ENCODE measurements at regions not wholly inside any gene's neighbourhood (a gene's known extent, or its start where the extent isn't known, plus 50 kb on each side); places are given as distances from the start of the nearest gene placed in this dataset.

DNA sequence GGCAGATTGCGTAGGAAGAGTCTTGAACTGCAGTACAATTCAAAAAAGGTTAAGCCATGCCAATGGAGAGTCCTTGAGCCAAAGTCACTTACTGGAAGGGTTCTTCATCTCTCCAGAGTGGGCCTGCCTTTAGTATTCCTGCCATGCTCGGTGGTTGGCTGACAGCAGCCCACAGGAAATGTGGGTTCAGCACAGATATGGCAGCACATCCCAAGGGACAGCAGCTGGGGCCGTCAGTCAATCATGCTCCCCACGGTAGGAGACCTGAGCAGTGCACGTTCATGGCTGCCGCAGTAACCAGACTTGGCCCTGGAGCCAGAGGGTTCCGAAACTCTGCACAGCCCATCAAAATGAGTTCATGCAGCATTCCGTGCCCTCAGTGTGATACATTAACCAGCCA, 63.6 kb upstream of the SIRPA start:
- no peak for TF ChIP-seq CTCF (IDR thresholded peaks at IDR 0.05; ENCODE audit: borderline replicate concordance)
- intact Hi-C loops (cut with micrococcal nuclease): no loop called here
- peaks cover 55% of the 10 kb centered on the region for H3K4me1 ChIP-seq
- H3K27ac ChIP-seq (replicated peaks): no peak overlapping the region
- H3K27me3 ChIP-seq (ENCODE audit: low read depth): no peaks in the 10 kb centered on the region
- H3K9me3 ChIP-seq (replicated peaks): no peaks in the 10 kb centered on the region
- no peak for DNase-seq
- H3K4me3 ChIP-seq: no peak overlapping the region
- no peaks in the 10 kb centered on the region for H3K36me3 ChIP-seq

DNA sequence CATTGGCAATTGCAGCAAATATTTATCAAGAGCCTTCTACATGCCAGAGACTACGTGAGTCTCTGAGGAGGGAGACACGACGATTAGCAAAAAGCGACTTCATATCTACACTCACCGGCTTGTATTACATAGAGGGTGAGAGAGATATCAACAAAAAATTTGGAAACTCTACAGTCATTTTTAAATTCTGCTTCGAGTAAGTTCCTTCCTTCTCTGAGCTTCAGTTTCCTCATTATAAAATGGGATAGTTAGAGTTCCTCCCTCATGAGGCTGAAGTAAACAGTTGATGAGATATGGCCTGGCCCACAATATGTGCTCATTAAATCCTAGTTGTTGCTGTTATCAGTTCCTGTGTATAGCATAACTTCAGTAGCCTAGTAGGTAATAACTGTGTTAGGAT, 64.1 kb upstream of the SIRPA start:
- no peak for DNase-seq
- Histone ChIP-seq H3K36me3 (no peaks in the 10 kb centered on the region), H3K9me3 (replicated peaks) (no peaks in the 10 kb centered on the region), H3K4me3 (no peak overlapping the region), H3K4me1 (peaks cover 55% of the 10 kb centered on the region), H3K27ac (replicated peaks) (peak overlapping the region; percentile 78), H3K27me3 (ENCODE audit: low read depth) (no peaks in the 10 kb centered on the region)
- TF ChIP-seq CTCF (IDR thresholded peaks at IDR 0.05; ENCODE audit: borderline replicate concordance): no peak
- intact Hi-C loops (cut with micrococcal nuclease): no loop called here

- no peak overlapping the region for H3K4me3 ChIP-seq
- no peaks in the 10 kb centered on the region for H3K27me3 ChIP-seq (ENCODE audit: low read depth)
- no peak for TF ChIP-seq CTCF (IDR thresholded peaks at IDR 0.05; ENCODE audit: borderline replicate concordance)
- no peaks in the 10 kb centered on the region for H3K36me3 ChIP-seq
- DNase-seq: peak; percentile 82
- H3K4me1 ChIP-seq: peaks cover 55% of the 10 kb centered on the region
- H3K9me3 ChIP-seq (replicated peaks): no peaks in the 10 kb centered on the region
- peak overlapping the region; percentile 78 for H3K27ac ChIP-seq (replicated peaks)
- intact Hi-C loops (cut with micrococcal nuclease): no loop called here
Observed at GRCh38 chr20:1830240-1830639, 65.0 kb upstream of the SIRPA start.

DNA sequence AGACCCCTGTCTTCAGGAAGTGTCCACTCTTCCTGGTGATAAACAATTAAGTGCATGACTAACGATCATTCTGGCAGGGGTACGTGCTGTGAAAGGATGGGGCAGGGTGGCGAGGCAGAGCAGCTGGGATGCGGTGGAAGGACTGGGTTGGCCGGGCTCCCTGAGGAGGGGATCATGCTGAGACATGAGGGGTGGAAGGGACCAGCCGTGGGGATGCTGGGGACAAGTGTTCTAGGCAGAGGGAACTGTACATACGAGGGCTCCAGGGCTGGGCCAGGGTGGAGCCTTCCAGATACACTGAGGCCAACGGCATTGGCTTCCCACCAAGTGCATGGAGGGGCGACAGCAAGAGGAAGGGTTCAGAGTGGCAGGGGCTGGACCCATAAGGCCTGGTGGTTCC, 65.7 kb upstream of the SIRPA start:
- Histone ChIP-seq H3K4me1 (peaks cover 62% of the 10 kb centered on the region), H3K9me3 (replicated peaks) (no peaks in the 10 kb centered on the region), H3K27ac (replicated peaks) (peak overlapping the region; percentile 78), H3K36me3 (no peaks in the 10 kb centered on the region), H3K4me3 (no peak overlapping the region), H3K27me3 (ENCODE audit: low read depth) (no peaks in the 10 kb centered on the region)
- no peak for TF ChIP-seq CTCF (IDR thresholded peaks at IDR 0.05; ENCODE audit: borderline replicate concordance)
- intact Hi-C loops (cut with micrococcal nuclease): no loop called here
- no peak for DNase-seq

DNA sequence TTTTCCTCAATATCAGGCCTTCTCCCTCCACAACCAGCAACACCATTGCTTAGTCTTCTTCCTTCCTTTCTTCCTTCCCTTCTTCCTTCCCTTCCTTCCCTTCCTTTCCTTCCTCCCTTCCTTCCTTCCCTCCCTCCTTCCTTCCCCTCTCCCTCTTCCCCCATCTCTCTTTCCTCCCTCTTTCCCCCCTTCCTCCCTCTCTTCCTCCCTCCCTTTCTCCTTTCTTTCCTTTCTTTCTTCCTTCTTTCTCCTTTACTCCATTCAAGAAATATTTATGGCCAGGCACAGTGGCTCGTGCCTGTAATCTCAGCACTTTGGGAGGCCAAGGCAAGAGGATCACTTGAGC, 66.4 kb upstream of the SIRPA start:
- intact Hi-C loops (cut with micrococcal nuclease): no loop called here
- H3K9me3 ChIP-seq (replicated peaks): peaks cover 5% of the 10 kb centered on the region
- H3K27ac ChIP-seq (replicated peaks): peak overlapping the region; percentile 69
- peaks cover 63% of the 10 kb centered on the region for H3K4me1 ChIP-seq
- H3K36me3 ChIP-seq: no peaks in the 10 kb centered on the region
- H3K27me3 ChIP-seq (ENCODE audit: low read depth): no peaks in the 10 kb centered on the region
- no peak overlapping the region for H3K4me3 ChIP-seq
- no peak for TF ChIP-seq CTCF (IDR thresholded peaks at IDR 0.05; ENCODE audit: borderline replicate concordance)
- no peak for DNase-seq
